Right cardiac atrium (tissue), 5 donors: ENCODE measurements at regions not wholly inside any gene's neighbourhood (a gene's known extent, or its start where the extent isn't known, plus 50 kb on each side); places are given as distances from the start of the nearest gene placed in this dataset.

Source experiments
- ATAC-seq, 2 donors: fragments of 200-7000 bp; cut with Tn5 transposase; one replicate each; pipeline versions ENCODE4 v1.8.0 to v1.9.1; 2020; ENCODE audit warnings: moderate library complexity in 2 of 2, mild to moderate bottlenecking in 1 of 2
- DNase-seq, 3 donors: peaks; one replicate each; pipeline ENCODE4 v3.0.0-alpha.2; 2020
- H3K27ac ChIP-seq: one replicate; pipeline ENCODE4 v1.5.1; 2013; ENCODE audit warnings: mild to moderate bottlenecking, low read length, control low read depth, moderate library complexity
- H3K27me3 ChIP-seq: one replicate; pipeline ENCODE4 v1.6.1; 2013; ENCODE audit not compliant: control insufficient read depth, insufficient read depth
- H3K4me1 ChIP-seq: one replicate; pipeline ENCODE4 v1.6.1; 2013; ENCODE audit warnings: low read length; ENCODE audit not compliant: control insufficient read depth, insufficient read depth
- H3K4me3 ChIP-seq: one replicate; pipeline ENCODE4 v1.5.1; 2013; ENCODE audit warnings: low read length, control low read depth
- H3K9me3 ChIP-seq: one replicate; pipeline ENCODE4 v1.6.1; 2013; ENCODE audit warnings: low read length; ENCODE audit not compliant: control insufficient read depth
- WGBS: extraction: QIAGEN DNeasy Blood & Tissue Kit; methylation state at CpG from one replicate; pipeline ENCODE4 v1.1.7; 2013; 5-methylcytosine and 5-hydroxymethylcytosine counted together
- intact Hi-C, 4 donors: fragments of 100-400 bp; cut with DNase I; formaldehyde crosslinking; loops; one replicate each; pipeline versions ENCODE4 v1.11.0 to v1.14.0; 2022 to 2023
- donor health status: healthy with polysubstance abuse.
- donor health status: DM: no; HTN: yes; CAD: no.
- donor health status: DM: no; HTN: no; CAD: no.
- donor health status: DM: no; HTN: yes; CAD: no; lungs with severe emphysema.
- donor health status: DM: yes; HTN: yes; CAD: no.

- ATAC-seq (no peak), DNase-seq (no peak)
- Histone ChIP-seq H3K4me1 (no peaks in the 10 kb centered on the region), H3K27me3 (no peaks in the 10 kb centered on the region), H3K27ac (no peak overlapping the region), H3K9me3 (no peaks in the 10 kb centered on the region), H3K4me3 (no peak overlapping the region)
- intact Hi-C loops: no loop called here
- WGBS: 79% methylated on average over 5 of the region's 5 CpGs
Observed at GRCh38 chr1:30511106-30511505, 212.3 kb downstream of the MATN1 start.

- intact Hi-C loops: no loop called here
- no peak for DNase-seq
- ATAC-seq: no peak
- no peak overlapping the region for H3K4me3 ChIP-seq
- no peak overlapping the region for H3K27ac ChIP-seq
- H3K9me3 ChIP-seq: no peaks in the 10 kb centered on the region
- no peaks in the 10 kb centered on the region for H3K27me3 ChIP-seq
- WGBS: 29% methylated on average over 1 of the region's 1 CpG
- no peaks in the 10 kb centered on the region for H3K4me1 ChIP-seq
Observed at GRCh38 chr1:30509670-30510069, 213.7 kb downstream of the MATN1 start.

GRCh38 chr1:30508611-30509010, 214.8 kb downstream of the MATN1 start:
- Histone ChIP-seq H3K9me3 (no peaks in the 10 kb centered on the region), H3K27me3 (no peaks in the 10 kb centered on the region), H3K4me1 (no peaks in the 10 kb centered on the region), H3K4me3 (no peak overlapping the region), H3K27ac (no peak overlapping the region)
- 61% methylated on average over 12 of the region's 12 CpGs for WGBS
- intact Hi-C loops: no loop called here
- DNase-seq (no peak), ATAC-seq (no peak)

GRCh38 chr1:30508175-30508448, 215.3 kb downstream of the MATN1 start:
- DNase-seq (no peak), ATAC-seq (no peak)
- H3K9me3 ChIP-seq: no peaks in the 10 kb centered on the region
- WGBS: 76% methylated on average over 3 of the region's 3 CpGs
- H3K27ac ChIP-seq: no peak overlapping the region
- H3K4me1 ChIP-seq: no peaks in the 10 kb centered on the region
- H3K27me3 ChIP-seq: no peaks in the 10 kb centered on the region
- intact Hi-C loops: no loop called here
- H3K4me3 ChIP-seq: no peak overlapping the region

- ATAC-seq (no peak), DNase-seq (no peak)
- Histone ChIP-seq H3K27me3 (no peaks in the 10 kb centered on the region), H3K4me1 (no peaks in the 10 kb centered on the region), H3K4me3 (no peak overlapping the region), H3K27ac (no peak overlapping the region), H3K9me3 (no peaks in the 10 kb centered on the region)
- intact Hi-C loops: no loop called here
- WGBS: 67% methylated on average over 11 of the region's 11 CpGs
Observed at GRCh38 chr1:30507401-30508174, 215.8 kb downstream of the MATN1 start.

GRCh38 chr1:30507016-30507312, 216.4 kb downstream of the MATN1 start:
- Histone ChIP-seq H3K4me1 (no peaks in the 10 kb centered on the region), H3K4me3 (no peak overlapping the region), H3K9me3 (no peaks in the 10 kb centered on the region), H3K27me3 (no peaks in the 10 kb centered on the region), H3K27ac (no peak overlapping the region)
- intact Hi-C loops: no loop called here
- ATAC-seq (no peak), DNase-seq (no peak)
- 88% methylated on average over 2 of the region's 2 CpGs for WGBS

GRCh38 chr1:30506291-30507015, 216.9 kb downstream of the MATN1 start:
- Histone ChIP-seq H3K9me3 (no peaks in the 10 kb centered on the region), H3K4me1 (no peaks in the 10 kb centered on the region), H3K27ac (no peak overlapping the region), H3K27me3 (no peaks in the 10 kb centered on the region), H3K4me3 (no peak overlapping the region)
- intact Hi-C loops: no loop called here
- ATAC-seq: no peak
- 60% methylated on average over 10 of the region's 10 CpGs for WGBS
- no peak for DNase-seq

GRCh38 chr1:30505853-30506252, 217.5 kb downstream of the MATN1 start:
- WGBS: 80% methylated on average over 7 of the region's 7 CpGs
- no peak overlapping the region for H3K4me3 ChIP-seq
- intact Hi-C loops: no loop called here
- peaks cover 2% of the 10 kb centered on the region for H3K9me3 ChIP-seq
- no peak for DNase-seq
- no peaks in the 10 kb centered on the region for H3K4me1 ChIP-seq
- no peaks in the 10 kb centered on the region for H3K27me3 ChIP-seq
- ATAC-seq: no peak
- no peak overlapping the region for H3K27ac ChIP-seq

GRCh38 chr1:30492451-30492850, 230.9 kb downstream of the MATN1 start:
- Histone ChIP-seq H3K4me3 (no peak overlapping the region), H3K9me3 (no peaks in the 10 kb centered on the region), H3K27ac (no peak overlapping the region), H3K27me3 (no peaks in the 10 kb centered on the region), H3K4me1 (no peaks in the 10 kb centered on the region)
- no peak for DNase-seq
- intact Hi-C loops: no loop called here
- 79% methylated on average over 6 of the region's 6 CpGs for WGBS
- ATAC-seq: no peak

GRCh38 chr1:30491831-30492230, 231.6 kb downstream of the MATN1 start:
- 62% methylated on average over 4 of the region's 4 CpGs for WGBS
- H3K9me3 ChIP-seq: no peaks in the 10 kb centered on the region
- DNase-seq (no peak), ATAC-seq (no peak)
- no peak overlapping the region for H3K27ac ChIP-seq
- H3K27me3 ChIP-seq: no peaks in the 10 kb centered on the region
- H3K4me3 ChIP-seq: no peak overlapping the region
- intact Hi-C loops: no loop called here
- no peaks in the 10 kb centered on the region for H3K4me1 ChIP-seq

- H3K4me1 ChIP-seq: no peaks in the 10 kb centered on the region
- DNase-seq: no peak
- H3K9me3 ChIP-seq: no peaks in the 10 kb centered on the region
- H3K27me3 ChIP-seq: no peaks in the 10 kb centered on the region
- ATAC-seq: no peak
- no peak overlapping the region for H3K27ac ChIP-seq
- intact Hi-C loops: no loop called here
- no peak overlapping the region for H3K4me3 ChIP-seq
- WGBS: 71% methylated on average over 3 of the region's 3 CpGs
Observed at GRCh38 chr1:30490554-30491053, 232.8 kb downstream of the MATN1 start.
